Peyer's patch (tissue), 4 donors: ENCODE measurements at regions not wholly inside any gene's neighbourhood (a gene's known extent, or its start where the extent isn't known, plus 50 kb on each side); places are given as distances from the start of the nearest gene placed in this dataset.

Experiments used
- DNase-seq, 3 donors: peaks; one replicate each; pipeline ENCODE4 v3.0.0-alpha.2; 2017 to 2019
- H3K27ac ChIP-seq, 4 donors: fragments of 200-600 bp; sonication (generic); one replicate each; pipeline ENCODE4 v1.5.1; 2016 to 2019
- H3K27me3 ChIP-seq, 2 donors: fragments of 200-600 bp; sonication (generic); one replicate each; pipeline ENCODE4 v1.5.1; 2019
- H3K36me3 ChIP-seq, 3 donors: fragments of 200-600 bp; sonication (generic); one replicate each; pipeline ENCODE4 v1.5.1; 2016 to 2019
- H3K4me1 ChIP-seq, 4 donors: fragments of 200-600 bp; sonication (generic); one replicate each; pipeline ENCODE4 v1.5.1; 2016 to 2019
- H3K4me3 ChIP-seq, 4 donors: fragments of 200-600 bp; sonication (generic); 1 replicate in 3 of 4; 2 replicates in 1 of 4; pipeline ENCODE4 v1.5.1; 2016 to 2019; ENCODE audit warnings: mild to moderate bottlenecking in 1 of 4
- H3K9me3 ChIP-seq, 4 donors: fragments of 200-600 bp; sonication (generic); one replicate each; pipeline ENCODE4 v1.5.1; 2016 to 2019; ENCODE audit warnings: mild to moderate bottlenecking in 1 of 4
- CTCF ChIP-seq, 6 experiments: fragments of 450-650 bp in 4 of 6; fragments of 200-600 bp in 2 of 6; sonication (generic) in 1 of 6; IDR thresholded peaks; one replicate each; pipeline ENCODE4 v1.5.1; 2017 to 2019; ENCODE audit warnings: antibody characterized with exemption in 6 of 6, mild to moderate bottlenecking in 3 of 6, moderate library complexity in 1 of 6
- POLR2A ChIP-seq, 2 donors: fragments of 450-650 bp; IDR thresholded peaks; one replicate each; pipeline ENCODE4 v1.5.1; 2017; ENCODE audit warnings: antibody characterized with exemption in 2 of 2, mild to moderate bottlenecking in 2 of 2, moderate library complexity in 2 of 2

GRCh38 chr9:18010492-18010891 lies 431.6 kb downstream of the SH3GL2 start:
- no peak for DNase-seq
- Histone ChIP-seq H3K4me1 (no peaks in the 10 kb centered on the region), H3K27me3 (no peaks in the 10 kb centered on the region), H3K4me3 (no peak overlapping the region), H3K27ac (no peak overlapping the region), H3K9me3 (no peaks in the 10 kb centered on the region), H3K36me3 (no peaks in the 10 kb centered on the region)
- no peak for TF ChIP-seq POLR2A (IDR thresholded peaks at IDR 0.05)
- TF ChIP-seq CTCF (IDR thresholded peaks at IDR 0.05), result no peak

GRCh38 chr9:18012170-18012569 lies 433.3 kb downstream of the SH3GL2 start:
- Histone ChIP-seq H3K9me3 (no peaks in the 10 kb centered on the region), H3K27ac (no peak overlapping the region), H3K36me3 (no peaks in the 10 kb centered on the region), H3K4me1 (no peaks in the 10 kb centered on the region), H3K4me3 (no peak overlapping the region), H3K27me3 (no peaks in the 10 kb centered on the region)
- DNase-seq, result no peak
- no peak for TF ChIP-seq POLR2A (IDR thresholded peaks at IDR 0.05)
- no peak for TF ChIP-seq CTCF (IDR thresholded peaks at IDR 0.05)

GRCh38 chr9:18014556-18014955 lies 435.7 kb downstream of the SH3GL2 start:
- no peak for TF ChIP-seq CTCF (IDR thresholded peaks at IDR 0.05)
- TF ChIP-seq POLR2A (IDR thresholded peaks at IDR 0.05), result no peak
- no peak overlapping the region for H3K4me3 ChIP-seq
- no peaks in the 10 kb centered on the region for H3K27me3 ChIP-seq
- H3K36me3 ChIP-seq, result no peaks in the 10 kb centered on the region
- no peaks in the 10 kb centered on the region for H3K9me3 ChIP-seq
- no peak overlapping the region for H3K27ac ChIP-seq
- DNase-seq, result no peak
- H3K4me1 ChIP-seq, result no peaks in the 10 kb centered on the region

GRCh38 chr9:18015116-18015515 lies 436.2 kb downstream of the SH3GL2 start:
- DNase-seq, result no peak
- Histone ChIP-seq H3K4me1 (no peaks in the 10 kb centered on the region), H3K27ac (no peak overlapping the region), H3K27me3 (no peaks in the 10 kb centered on the region), H3K4me3 (no peak overlapping the region), H3K36me3 (no peaks in the 10 kb centered on the region), H3K9me3 (no peaks in the 10 kb centered on the region)
- TF ChIP-seq POLR2A (IDR thresholded peaks at IDR 0.05), result no peak
- TF ChIP-seq CTCF (IDR thresholded peaks at IDR 0.05), result no peak

- no peak overlapping the region for H3K4me3 ChIP-seq
- no peaks in the 10 kb centered on the region for H3K9me3 ChIP-seq
- H3K27me3 ChIP-seq, result no peaks in the 10 kb centered on the region
- no peak for TF ChIP-seq POLR2A (IDR thresholded peaks at IDR 0.05)
- TF ChIP-seq CTCF (IDR thresholded peaks at IDR 0.05), result no peak
- no peak overlapping the region for H3K27ac ChIP-seq
- no peaks in the 10 kb centered on the region for H3K4me1 ChIP-seq
- no peaks in the 10 kb centered on the region for H3K36me3 ChIP-seq
- no peak for DNase-seq
These were observed 438.3 kb downstream of the SH3GL2 start for GRCh38 chr9:18017136-18017535.

GRCh38 chr9:18018221-18018620 lies 439.4 kb downstream of the SH3GL2 start:
- Histone ChIP-seq H3K4me1 (no peaks in the 10 kb centered on the region), H3K27me3 (no peaks in the 10 kb centered on the region), H3K36me3 (no peaks in the 10 kb centered on the region), H3K9me3 (no peaks in the 10 kb centered on the region), H3K27ac (no peak overlapping the region), H3K4me3 (no peak overlapping the region)
- TF ChIP-seq POLR2A (IDR thresholded peaks at IDR 0.05) (no peak), CTCF (IDR thresholded peaks at IDR 0.05) (no peak)
- DNase-seq, result no peak
